Spleen (tissue), 11 donors: ENCODE measurements at regions not wholly inside any gene's neighbourhood (a gene's known extent, or its start where the extent isn't known, plus 50 kb on each side); places are given as distances from the start of the nearest gene placed in this dataset.
A peak's percentile ranks its signal among the peaks of the same experiment; 100 is the strongest.

Experiments used
- DNase-seq: peaks from one replicate; pipeline ENCODE4 v3.0.0-alpha.2; 2020
- H3K27ac ChIP-seq, 8 donors: fragments of 200-600 bp; sonication (generic) in 7 of 8; 1 replicate in 4 of 8; 2 replicates in 4 of 8; pipeline versions ENCODE4 v1.5.0 to v1.8.0; 2016 to 2021; ENCODE audit warnings: inconsistent platforms in 4 of 8, mild to moderate bottlenecking in 4 of 8, moderate library complexity in 1 of 8
- H3K27me3 ChIP-seq, 7 donors: fragments of 200-600 bp; sonication (generic) in 6 of 7; replicated peaks in 1 of 7; 1 replicate in 4 of 7; 2 replicates in 3 of 7; pipeline versions ENCODE4 v1.5.0 to v1.8.0; 2016 to 2021; ENCODE audit warnings: inconsistent platforms in 3 of 7, mild to moderate bottlenecking in 1 of 7
- H3K36me3 ChIP-seq, 6 donors: fragments of 200-600 bp; sonication (generic) in 5 of 6; 1 replicate in 4 of 6; 2 replicates in 2 of 6; pipeline versions ENCODE4 v1.5.0 to v1.8.0; 2016 to 2021; ENCODE audit warnings: inconsistent platforms in 2 of 6
- H3K4me1 ChIP-seq, 6 donors: fragments of 200-600 bp; sonication (generic) in 5 of 6; 1 replicate in 3 of 6; 2 replicates in 3 of 6; pipeline versions ENCODE4 v1.5.0 to v1.8.0; 2016 to 2021; ENCODE audit warnings: inconsistent platforms in 3 of 6
- H3K4me3 ChIP-seq, 8 donors: fragments of 200-600 bp; sonication (generic) in 7 of 8; 1 replicate in 4 of 8; 2 replicates in 4 of 8; pipeline versions ENCODE4 v1.5.0 to v1.8.0; 2016 to 2021; ENCODE audit warnings: inconsistent platforms in 4 of 8, mild to moderate bottlenecking in 4 of 8, moderate library complexity in 2 of 8
- H3K9me3 ChIP-seq, 8 donors: fragments of 200-600 bp; sonication (generic) in 7 of 8; 1 replicate in 4 of 8; 2 replicates in 4 of 8; pipeline versions ENCODE4 v1.5.0 to v1.8.0; 2016 to 2021; ENCODE audit warnings: inconsistent platforms in 4 of 8
- POLR2A ChIP-seq, 3 donors: fragments of 450-650 bp; IDR thresholded peaks; one replicate each; pipeline ENCODE4 v1.5.1; 2017; ENCODE audit warnings: antibody characterized with exemption in 3 of 3, mild to moderate bottlenecking in 1 of 3
- POLR2AphosphoS5 ChIP-seq, 3 donors: sonication (generic); formaldehyde crosslinking; IDR thresholded peaks; one replicate each; pipeline ENCODE4 v1.5.1; 2017; ENCODE audit warnings: antibody characterized with exemption in 3 of 3
- WGBS, 5 donors: extraction: QIAGEN DNeasy Blood & Tissue Kit in 3 of 5; methylation state at CpG; one replicate each; pipeline versions ENCODE4 v1.1.5 to v1.1.7; 2013 to 2018; 5-methylcytosine and 5-hydroxymethylcytosine counted together
- intact Hi-C: fragments of 100-400 bp; cut with DNase I; formaldehyde crosslinking; loops from one replicate; pipeline ENCODE4 v1.15.0; 2023; ENCODE audit warnings: low total_unique reads
- TF ChIP-seq, protein P1 (sequence below), 11 experiments: fragments of 200-600 bp in 7 of 11; fragments of 450-650 bp in 4 of 11; sonication (generic) in 4 of 11; IDR thresholded peaks in 8 of 11; conservative IDR thresholded peaks in 3 of 11; 1 replicate in 7 of 11; 2 replicates in 4 of 11; pipeline versions ENCODE4 v1.4.0 to v1.8.0; 2016 to 2021; ENCODE audit warnings: antibody characterized with exemption in 11 of 11, inconsistent platforms in 4 of 11, mild to moderate bottlenecking in 1 of 11
- donor health status: healthy with polysubstance abuse.
- donor health status: DM: no; HTN: no; CAD: no; lungs with moderate emphysema.
- donor health status: DM: no; HTN: no; CAD: no.
- donor health status: Bipolar disorder and iron deficiency.
- donor health status: healthy.
- donor health status: DM: no; HTN: no; CAD: no.
- donor health status: DM: yes; HTN: yes; CAD: no.

DNA sequence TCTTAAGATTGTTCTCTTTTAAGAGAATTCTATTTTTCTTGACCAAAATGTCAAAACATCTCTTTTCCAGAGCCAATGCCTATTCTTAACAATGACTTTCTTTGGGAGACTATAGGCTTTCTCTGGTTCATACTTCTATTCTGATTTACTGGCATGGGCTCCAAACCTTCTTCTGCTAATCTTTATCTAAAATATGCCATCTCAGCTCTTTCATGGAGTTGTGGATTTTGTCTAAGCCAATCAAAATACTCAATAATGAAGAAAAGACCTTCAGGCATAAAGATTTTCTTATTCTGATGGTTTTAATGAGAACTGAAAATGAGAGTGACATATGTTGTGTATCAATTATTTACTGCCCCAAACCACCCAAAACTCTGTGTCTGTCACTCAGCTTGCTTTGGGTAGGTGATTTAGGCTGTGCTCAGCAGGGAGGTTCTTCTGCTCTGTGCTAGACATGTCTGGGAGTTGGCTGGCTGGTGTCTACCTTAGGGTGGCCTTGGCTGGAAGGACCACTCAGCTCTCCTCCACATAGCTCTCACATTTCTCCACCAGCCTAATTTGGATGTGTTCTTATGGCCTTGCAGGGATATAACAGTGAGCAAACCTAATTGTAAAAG, 270.8 kb downstream of the PRDM2 start:
- Histone ChIP-seq H3K4me3 (no peak overlapping the region), H3K9me3 (peaks cover 0 to 26% (median 16%) of the 10 kb centered on the region in 8 donors), H3K27ac (no peak overlapping the region), H3K27me3 (peaks cover 0 to 59% (median 0%) of the 10 kb centered on the region in 7 donors), H3K36me3 (no peaks in the 10 kb centered on the region), H3K4me1 (no peaks in the 10 kb centered on the region)
- intact Hi-C loops: no loop called here
- TF ChIP-seq POLR2AphosphoS5 (IDR thresholded peaks at IDR 0.05) (no peak), POLR2A (IDR thresholded peaks at IDR 0.05) (no peak)
- DNase-seq: no peak

DNA sequence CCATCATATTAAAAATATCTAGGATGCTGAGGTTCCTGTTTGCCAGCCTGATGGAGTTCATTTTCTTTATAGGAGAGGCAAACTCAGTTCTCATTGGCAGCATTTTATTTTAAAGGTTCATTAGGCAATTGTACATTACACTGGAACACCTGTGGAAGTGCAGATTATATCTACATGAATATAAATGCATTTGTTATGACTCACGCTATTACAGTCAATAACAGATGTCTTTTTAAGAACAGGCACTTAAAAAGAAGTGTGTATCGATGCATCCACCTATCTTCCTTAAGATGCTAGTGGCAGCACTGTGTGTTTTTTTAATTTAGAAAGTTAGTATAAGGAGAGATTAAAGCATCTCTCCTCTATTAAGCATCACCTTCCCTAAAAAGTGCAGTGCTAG, 276.5 kb downstream of the PRDM2 start:
- H3K4me1 ChIP-seq: no peaks in the 10 kb centered on the region
- TF ChIP-seq POLR2A (IDR thresholded peaks at IDR 0.05): no peak
- no peak for TF ChIP-seq POLR2AphosphoS5 (IDR thresholded peaks at IDR 0.05)
- TF ChIP-seq, protein P1, sequence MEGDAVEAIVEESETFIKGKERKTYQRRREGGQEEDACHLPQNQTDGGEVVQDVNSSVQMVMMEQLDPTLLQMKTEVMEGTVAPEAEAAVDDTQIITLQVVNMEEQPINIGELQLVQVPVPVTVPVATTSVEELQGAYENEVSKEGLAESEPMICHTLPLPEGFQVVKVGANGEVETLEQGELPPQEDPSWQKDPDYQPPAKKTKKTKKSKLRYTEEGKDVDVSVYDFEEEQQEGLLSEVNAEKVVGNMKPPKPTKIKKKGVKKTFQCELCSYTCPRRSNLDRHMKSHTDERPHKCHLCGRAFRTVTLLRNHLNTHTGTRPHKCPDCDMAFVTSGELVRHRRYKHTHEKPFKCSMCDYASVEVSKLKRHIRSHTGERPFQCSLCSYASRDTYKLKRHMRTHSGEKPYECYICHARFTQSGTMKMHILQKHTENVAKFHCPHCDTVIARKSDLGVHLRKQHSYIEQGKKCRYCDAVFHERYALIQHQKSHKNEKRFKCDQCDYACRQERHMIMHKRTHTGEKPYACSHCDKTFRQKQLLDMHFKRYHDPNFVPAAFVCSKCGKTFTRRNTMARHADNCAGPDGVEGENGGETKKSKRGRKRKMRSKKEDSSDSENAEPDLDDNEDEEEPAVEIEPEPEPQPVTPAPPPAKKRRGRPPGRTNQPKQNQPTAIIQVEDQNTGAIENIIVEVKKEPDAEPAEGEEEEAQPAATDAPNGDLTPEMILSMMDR (IDR thresholded peaks at IDR 0.05 in 8 of 11, conservative IDR thresholded peaks at IDR 0.05 in 3 of 11): no peak
- 82 to 85% (median 85%) methylated on average over 2 of the region's 2 CpGs for WGBS, 5 donors
- H3K36me3 ChIP-seq: no peaks in the 10 kb centered on the region
- H3K27me3 ChIP-seq: peaks cover 0 to 30% (median 0%) of the 10 kb centered on the region in 7 donors
- H3K9me3 ChIP-seq: peaks cover 0 to 6% (median 3%) of the 10 kb centered on the region in 8 donors
- intact Hi-C loops: no loop called here
- DNase-seq: no peak
- H3K27ac ChIP-seq: no peak overlapping the region
- H3K4me3 ChIP-seq: no peak overlapping the region

DNA sequence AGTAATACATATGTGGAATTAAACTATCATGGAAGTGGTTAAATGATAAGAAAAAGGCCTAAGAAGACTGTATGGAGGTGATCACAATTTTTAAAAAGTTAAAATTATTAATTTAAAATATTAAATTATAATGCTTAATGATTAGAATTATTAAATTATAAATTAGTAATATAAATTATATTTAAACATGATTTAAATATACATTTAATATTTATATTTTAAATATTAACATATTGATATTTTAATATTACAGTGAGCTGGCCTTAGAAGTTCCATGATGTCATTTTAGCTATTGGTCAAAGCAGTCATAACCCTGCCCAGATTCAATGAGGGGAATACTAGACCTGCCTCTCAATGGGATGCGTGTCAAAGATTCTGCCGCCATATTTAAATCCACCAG, 281.2 kb downstream of the PRDM2 start:
- H3K36me3 ChIP-seq: no peaks in the 10 kb centered on the region
- no peak overlapping the region for H3K4me3 ChIP-seq
- 91 to 100% (median 95%) methylated on average over 2 of the region's 2 CpGs for WGBS, 5 donors
- H3K4me1 ChIP-seq: no peaks in the 10 kb centered on the region
- no peak for DNase-seq
- TF ChIP-seq POLR2A (IDR thresholded peaks at IDR 0.05): no peak
- TF ChIP-seq, protein P1 (IDR thresholded peaks at IDR 0.05 in 8 of 11, conservative IDR thresholded peaks at IDR 0.05 in 3 of 11): no peak
- TF ChIP-seq POLR2AphosphoS5 (IDR thresholded peaks at IDR 0.05): no peak
- H3K27ac ChIP-seq: no peak overlapping the region
- no peaks in the 10 kb centered on the region for H3K9me3 ChIP-seq
- H3K27me3 ChIP-seq: peaks cover 0 to 11% (median 0%) of the 10 kb centered on the region in 7 donors
- intact Hi-C loops: no loop called here

- Histone ChIP-seq H3K4me3 (no peak overlapping the region), H3K36me3 (no peaks in the 10 kb centered on the region), H3K4me1 (no peaks in the 10 kb centered on the region), H3K27ac (no peak overlapping the region), H3K27me3 (peaks cover 0 to 8% (median 0%) of the 10 kb centered on the region in 7 donors), H3K9me3 (peaks cover 0 to 5% (median 0%) of the 10 kb centered on the region in 8 donors)
- peak; percentile 48 for DNase-seq
- WGBS, 5 donors: 89 to 96% (median 92%) methylated on average over 10 to 17 of the region's 17 CpGs
- TF ChIP-seq POLR2A (IDR thresholded peaks at IDR 0.05) (no peak), POLR2AphosphoS5 (IDR thresholded peaks at IDR 0.05) (no peak)
- TF ChIP-seq, protein P1 (IDR thresholded peaks at IDR 0.05 in 8 of 11, conservative IDR thresholded peaks at IDR 0.05 in 3 of 11): no peak
- intact Hi-C loops: no loop called here
Observed at GRCh38 chr1:13983393-13983792, 283.4 kb downstream of the PRDM2 start.
